Gastrocnemius medialis (tissue), 4 donors: ENCODE measurements at regions not wholly inside any gene's neighbourhood (a gene's known extent, or its start where the extent isn't known, plus 50 kb on each side); places are given as distances from the start of the nearest gene placed in this dataset.

ENCODE experiments used
- POLR2A ChIP-seq, 2 donors: fragments of 450-650 bp; IDR thresholded peaks; one replicate each; pipeline ENCODE4 v1.6.1; 2017; ENCODE audit warnings: antibody characterized with exemption in 2 of 2, mild to moderate bottlenecking in 2 of 2, moderate library complexity in 2 of 2
- TF ChIP-seq, protein P1 (sequence below), 5 experiments: fragments of 450-650 bp in 3 of 5; fragments of 200-600 bp in 2 of 5; sonication (generic) in 2 of 5; IDR thresholded peaks in 4 of 5; conservative IDR thresholded peaks in 1 of 5; 1 replicate in 4 of 5; 2 replicates in 1 of 5; pipeline ENCODE4 v1.5.1; 2016 to 2019; ENCODE audit warnings: antibody characterized with exemption in 5 of 5, mild to moderate bottlenecking in 3 of 5, moderate library complexity in 3 of 5

DNA sequence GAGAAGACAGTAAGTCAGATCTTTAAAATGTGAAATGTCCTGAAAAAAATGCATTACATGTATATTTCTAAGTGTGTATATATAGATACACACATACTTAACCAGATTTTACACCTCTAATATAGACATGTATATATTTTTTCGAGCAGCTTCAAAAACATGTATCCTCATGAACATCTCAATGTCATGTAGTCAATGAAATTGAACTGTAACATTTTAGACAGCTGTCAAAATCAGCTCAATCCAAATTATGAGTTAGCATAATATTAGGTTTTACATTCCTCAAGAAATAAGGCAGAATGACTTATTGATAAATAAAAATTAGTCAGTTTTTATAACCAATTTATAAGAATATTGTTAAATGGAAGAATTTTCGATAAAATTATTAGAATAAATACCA, 665.7 kb downstream of the BRINP3 start:
- TF ChIP-seq, protein P1, sequence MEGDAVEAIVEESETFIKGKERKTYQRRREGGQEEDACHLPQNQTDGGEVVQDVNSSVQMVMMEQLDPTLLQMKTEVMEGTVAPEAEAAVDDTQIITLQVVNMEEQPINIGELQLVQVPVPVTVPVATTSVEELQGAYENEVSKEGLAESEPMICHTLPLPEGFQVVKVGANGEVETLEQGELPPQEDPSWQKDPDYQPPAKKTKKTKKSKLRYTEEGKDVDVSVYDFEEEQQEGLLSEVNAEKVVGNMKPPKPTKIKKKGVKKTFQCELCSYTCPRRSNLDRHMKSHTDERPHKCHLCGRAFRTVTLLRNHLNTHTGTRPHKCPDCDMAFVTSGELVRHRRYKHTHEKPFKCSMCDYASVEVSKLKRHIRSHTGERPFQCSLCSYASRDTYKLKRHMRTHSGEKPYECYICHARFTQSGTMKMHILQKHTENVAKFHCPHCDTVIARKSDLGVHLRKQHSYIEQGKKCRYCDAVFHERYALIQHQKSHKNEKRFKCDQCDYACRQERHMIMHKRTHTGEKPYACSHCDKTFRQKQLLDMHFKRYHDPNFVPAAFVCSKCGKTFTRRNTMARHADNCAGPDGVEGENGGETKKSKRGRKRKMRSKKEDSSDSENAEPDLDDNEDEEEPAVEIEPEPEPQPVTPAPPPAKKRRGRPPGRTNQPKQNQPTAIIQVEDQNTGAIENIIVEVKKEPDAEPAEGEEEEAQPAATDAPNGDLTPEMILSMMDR (IDR thresholded peaks at IDR 0.05 in 4 of 5, conservative IDR thresholded peaks at IDR 0.05 in 1 of 5), result no peak
- no peak for TF ChIP-seq POLR2A (IDR thresholded peaks at IDR 0.05)
